ENCODE measurements at regions not wholly inside any gene's neighbourhood (a gene's known extent, or its start where the extent isn't known, plus 50 kb on each side); places are given as distances from the start of the nearest gene placed in this dataset.
"Not testable (repeated sequence)": the region's sequence is repeated elsewhere in the genome, so short reads cannot be mapped to it uniquely, and the experiment has no call there.

GRCh38 chr7:150193866-150194265, 129.3 kb upstream of the LRRC61 start:
- DNase-seq (ENCODE audit: low spot score), result not testable (repeated sequence)

Data from D341Med (cell line).